ENCODE measurements at regions not wholly inside any gene's neighbourhood (a gene's known extent, or its start where the extent isn't known, plus 50 kb on each side); places are given as distances from the start of the nearest gene placed in this dataset.

GRCh38 chr1:5562331-5562730 is 429.9 kb downstream of the NPHP4 start:
- no peak for DNase-seq
- H3K4me2 ChIP-seq (replicated peaks; ENCODE audit: extremely low read depth, low read length, poor library complexity, severe bottlenecking): no peak overlapping the region
- Mint-ChIP-seq H3K4me3 (no peak overlapping the region), H3K36me3 (no peaks in the 10 kb centered on the region), H3K27ac (no peak overlapping the region), H3K9me3 (peaks cover 0 to 14% (median 8%) of the 10 kb centered on the region in 7 donors), H3K27me3 (ENCODE audit: low read depth in 3 of 3) (peaks cover 0 to 3% (median 1%) of the 10 kb centered on the region in 3 donors), H3K4me1 (no peaks in the 10 kb centered on the region)
- 93% methylated on average over 3 of the region's 3 CpGs for WGBS (ENCODE audit: insufficient coverage)
- no peaks in the 10 kb centered on the region for H3K9me3 ChIP-seq (replicated peaks in 1 of 2; ENCODE audit: control insufficient read depth in 1 of 2, insufficient read depth in 1 of 2, low read length in 2 of 2)
- H3K4me1 ChIP-seq (ENCODE audit: control insufficient read depth in 1 of 2, insufficient read depth in 2 of 2, low read length in 2 of 2): no peaks in the 10 kb centered on the region
- H3K9ac ChIP-seq (ENCODE audit: insufficient read depth, low read length, poor library complexity, severe bottlenecking): no peak overlapping the region
- intact Hi-C loops (cut with micrococcal nuclease): no loop called here
- H3K27ac ChIP-seq (ENCODE audit: low read depth in 1 of 2, low read length in 2 of 2): no peak overlapping the region
- no peaks in the 10 kb centered on the region for H3K27me3 ChIP-seq (ENCODE audit: control insufficient read depth in 2 of 2, insufficient read depth in 2 of 2, low read length in 2 of 2)
- H3K79me2 ChIP-seq (ENCODE audit: insufficient read depth, low read length): no peaks in the 10 kb centered on the region
- no peaks in the 10 kb centered on the region for H3K36me3 ChIP-seq (replicated peaks in 1 of 2; ENCODE audit: control insufficient read depth in 1 of 2, insufficient read depth in 2 of 2, low read length in 2 of 2)
- H3K4me3 ChIP-seq (replicated peaks in 1 of 3; ENCODE audit: low read depth in 2 of 3, low read length in 3 of 3): no peak overlapping the region
- TF ChIP-seq CTCF (IDR thresholded peaks at IDR 0.05): no peak
- H4K20me1 ChIP-seq (ENCODE audit: insufficient read depth, low read length): no peaks in the 10 kb centered on the region
- H2AFZ ChIP-seq (ENCODE audit: insufficient read depth, low read depth, low read length, poor library complexity, severe bottlenecking): no peak overlapping the region

- no peaks in the 10 kb centered on the region for H3K36me3 Mint-ChIP-seq
- H3K9me3 Mint-ChIP-seq: peaks cover 5 to 16% (median 10%) of the 10 kb centered on the region in 7 donors
- no peak overlapping the region for H3K4me3 Mint-ChIP-seq
- no CpG with 5 or more reads among the region's 2 CpGs for WGBS (ENCODE audit: insufficient coverage)
- no peak overlapping the region for H3K4me3 ChIP-seq (replicated peaks in 1 of 3; ENCODE audit: low read depth in 2 of 3, low read length in 3 of 3)
- no peak overlapping the region for H3K27ac Mint-ChIP-seq
- no peak overlapping the region for H3K9ac ChIP-seq (ENCODE audit: insufficient read depth, low read length, poor library complexity, severe bottlenecking)
- H3K27me3 Mint-ChIP-seq (ENCODE audit: low read depth in 3 of 3): peaks cover 0 to 5% (median 0%) of the 10 kb centered on the region in 3 donors
- no peaks in the 10 kb centered on the region for H3K4me1 Mint-ChIP-seq
- H3K4me1 ChIP-seq (ENCODE audit: control insufficient read depth in 1 of 2, insufficient read depth in 2 of 2, low read length in 2 of 2): no peaks in the 10 kb centered on the region
- no peaks in the 10 kb centered on the region for H3K79me2 ChIP-seq (ENCODE audit: insufficient read depth, low read length)
- no peaks in the 10 kb centered on the region for H4K20me1 ChIP-seq (ENCODE audit: insufficient read depth, low read length)
- no peak overlapping the region for H3K4me2 ChIP-seq (replicated peaks; ENCODE audit: extremely low read depth, low read length, poor library complexity, severe bottlenecking)
- H3K27me3 ChIP-seq (ENCODE audit: control insufficient read depth in 2 of 2, insufficient read depth in 2 of 2, low read length in 2 of 2): no peaks in the 10 kb centered on the region
- no peak overlapping the region for H2AFZ ChIP-seq (ENCODE audit: insufficient read depth, low read depth, low read length, poor library complexity, severe bottlenecking)
- intact Hi-C loops (cut with micrococcal nuclease): no loop called here
- H3K27ac ChIP-seq (ENCODE audit: low read depth in 1 of 2, low read length in 2 of 2): no peak overlapping the region
- no peaks in the 10 kb centered on the region for H3K9me3 ChIP-seq (replicated peaks in 1 of 2; ENCODE audit: control insufficient read depth in 1 of 2, insufficient read depth in 1 of 2, low read length in 2 of 2)
- H3K36me3 ChIP-seq (replicated peaks in 1 of 2; ENCODE audit: control insufficient read depth in 1 of 2, insufficient read depth in 2 of 2, low read length in 2 of 2): no peaks in the 10 kb centered on the region
- DNase-seq: no peak
- TF ChIP-seq CTCF (IDR thresholded peaks at IDR 0.05): no peak
Measured at GRCh38 chr1:5559078-5559477, 433.1 kb downstream of the NPHP4 start.
